Stimulated activated CD4-positive, alpha-beta T cell treated with anti-CD3 and anti-CD28 coated beads, Interleukin-2, amount 100 ng/mL, for 4 hours (primary cell): ENCODE measurements at regions not wholly inside any gene's neighbourhood (a gene's known extent, or its start where the extent isn't known, plus 50 kb on each side); places are given as distances from the start of the nearest gene placed in this dataset.

Experiments used
- DNase-seq: peaks from one replicate; pipeline ENCODE4 v3.0.0-alpha.2; 2020; ENCODE audit warnings: low read depth

- DNase-seq = no peak
Measured at GRCh38 chr14:22097586-22098292, 424.1 kb upstream of the OR4E1 start.

- DNase-seq = no peak
Measured at GRCh38 chr14:22097072-22097471, 423.5 kb upstream of the OR4E1 start.

- DNase-seq = no peak
Measured at GRCh38 chr14:22096514-22096895, 422.9 kb upstream of the OR4E1 start.

- no peak for DNase-seq
Measured at GRCh38 chr14:22095860-22096513, 422.4 kb upstream of the OR4E1 start.

GRCh38 chr14:22089940-22090339 lies 416.3 kb upstream of the OR4E1 start:
- DNase-seq = no peak

GRCh38 chr14:22088614-22089342 lies 415.2 kb upstream of the OR4E1 start:
- DNase-seq = no peak

GRCh38 chr14:22086131-22086530 lies 412.5 kb upstream of the OR4E1 start:
- DNase-seq = no peak

GRCh38 chr14:22084393-22085281 lies 411.0 kb upstream of the OR4E1 start:
- DNase-seq = no peak

GRCh38 chr14:22081337-22081736 lies 407.7 kb upstream of the OR4E1 start:
- DNase-seq = no peak

GRCh38 chr14:22079766-22080165 lies 406.1 kb upstream of the OR4E1 start:
- no peak for DNase-seq

GRCh38 chr14:22073801-22074200 lies 400.2 kb upstream of the OR4E1 start:
- no peak for DNase-seq

GRCh38 chr14:22071006-22071405 lies 397.4 kb upstream of the OR4E1 start:
- no peak for DNase-seq

GRCh38 chr14:22070119-22070982 lies 396.7 kb upstream of the OR4E1 start:
- no peak for DNase-seq

GRCh38 chr14:22065347-22065746 lies 391.7 kb upstream of the OR4E1 start:
- no peak for DNase-seq

GRCh38 chr14:22059201-22059600 lies 385.6 kb upstream of the OR4E1 start:
- DNase-seq = no peak

- no peak for DNase-seq
Measured at GRCh38 chr14:22052795-22053194, 379.2 kb upstream of the OR4E1 start.

- peak; percentile 20 for DNase-seq
Measured at GRCh38 chr14:22047115-22047514, 373.5 kb upstream of the OR4E1 start.

- no peak for DNase-seq
Measured at GRCh38 chr14:22046063-22046462, 372.4 kb upstream of the OR4E1 start.

GRCh38 chr14:22044193-22044592 lies 370.6 kb upstream of the OR4E1 start:
- DNase-seq = no peak

GRCh38 chr14:22040781-22041125 lies 367.1 kb upstream of the OR4E1 start:
- DNase-seq = no peak
